Stimulated activated CD4-positive, alpha-beta T cell treated with anti-CD3 and anti-CD28 coated beads, Interleukin-4, amount 100 ng/mL, for 4 hours (primary cell): ENCODE measurements at regions not wholly inside any gene's neighbourhood (a gene's known extent, or its start where the extent isn't known, plus 50 kb on each side); places are given as distances from the start of the nearest gene placed in this dataset.

ENCODE experiments used
- DNase-seq, 2 experiments: peaks; one replicate each; pipeline ENCODE4 v3.0.0-alpha.2; 2020

DNA sequence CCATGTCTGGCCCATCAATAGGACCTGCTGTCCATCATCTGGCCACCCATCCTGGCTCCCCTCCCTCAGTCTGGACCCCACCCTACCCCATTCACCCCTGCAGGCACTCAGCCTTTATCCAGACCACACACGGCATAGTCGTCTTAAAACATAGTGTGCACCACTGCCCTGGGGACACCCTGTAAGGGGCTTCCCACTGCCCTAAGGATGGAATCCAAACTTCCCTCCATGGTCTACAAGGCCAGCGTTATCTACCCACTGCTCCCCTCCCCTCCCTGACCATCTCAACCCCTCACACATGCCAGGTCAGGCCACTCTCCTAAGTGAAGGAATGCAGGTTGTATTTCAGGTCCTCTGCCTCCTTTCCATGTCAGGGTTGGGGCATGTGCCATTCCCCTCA, 352.7 kb upstream of the ZNF507 start:
- DNase-seq = no peak

DNA sequence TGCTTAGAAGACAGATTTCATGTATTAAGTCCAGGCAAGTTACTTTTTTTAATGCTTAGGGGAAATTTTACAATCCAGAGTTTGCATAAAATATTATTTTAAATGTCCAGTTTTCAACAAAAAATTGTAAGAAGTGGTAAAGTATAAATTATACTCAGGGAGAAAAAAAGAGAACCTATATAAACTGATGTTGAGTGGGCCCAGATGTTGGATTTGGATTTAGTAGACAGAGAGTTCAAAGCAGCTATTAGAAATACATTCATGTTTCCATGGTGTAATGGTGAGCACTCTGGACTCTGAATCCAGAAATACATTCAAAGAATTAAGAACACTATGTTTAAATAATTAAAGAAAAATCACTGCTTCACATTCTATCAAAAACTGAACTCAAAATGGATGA, 349.9 kb upstream of the ZNF507 start:
- DNase-seq = no peak

DNA sequence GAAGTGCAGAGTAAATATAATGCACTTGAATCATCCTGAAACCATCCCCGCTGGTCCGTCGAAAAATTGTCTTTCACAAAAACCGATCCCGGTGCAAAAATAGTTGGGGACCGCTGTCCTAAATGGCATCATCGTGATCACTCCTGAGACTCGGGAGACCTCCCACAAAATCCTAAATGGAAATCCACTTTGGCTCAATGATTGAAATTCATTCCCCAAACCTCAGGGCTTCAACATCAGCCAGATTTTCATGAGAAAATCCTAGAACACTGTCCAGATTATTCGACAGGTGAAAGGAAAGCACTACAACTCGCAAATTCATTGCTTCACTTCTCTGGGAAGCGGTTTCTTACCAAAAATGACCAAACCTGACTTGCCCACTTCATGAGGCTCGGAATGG, 335.3 kb upstream of the ZNF507 start:
- DNase-seq = no peak

DNA sequence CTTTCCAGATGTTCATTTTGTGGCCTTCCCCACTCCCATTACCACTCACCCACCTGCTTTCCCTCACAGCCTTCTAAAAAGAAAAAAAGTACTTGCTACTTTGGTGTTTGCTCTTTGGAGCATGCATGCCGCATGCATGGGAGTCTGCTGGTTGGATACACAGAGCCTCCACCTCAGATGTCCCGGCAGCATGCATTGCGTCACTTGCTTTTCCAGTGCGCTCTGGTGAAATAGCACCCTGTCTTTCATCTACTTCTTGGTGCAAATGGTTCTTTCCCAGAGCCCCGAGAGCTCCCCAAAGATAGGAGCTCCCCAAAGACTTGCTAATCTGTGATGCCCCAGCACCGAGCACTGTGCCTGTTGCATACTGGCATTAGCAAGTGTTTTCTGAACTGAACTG, 333.2 kb upstream of the ZNF507 start:
- DNase-seq = no peak

DNA sequence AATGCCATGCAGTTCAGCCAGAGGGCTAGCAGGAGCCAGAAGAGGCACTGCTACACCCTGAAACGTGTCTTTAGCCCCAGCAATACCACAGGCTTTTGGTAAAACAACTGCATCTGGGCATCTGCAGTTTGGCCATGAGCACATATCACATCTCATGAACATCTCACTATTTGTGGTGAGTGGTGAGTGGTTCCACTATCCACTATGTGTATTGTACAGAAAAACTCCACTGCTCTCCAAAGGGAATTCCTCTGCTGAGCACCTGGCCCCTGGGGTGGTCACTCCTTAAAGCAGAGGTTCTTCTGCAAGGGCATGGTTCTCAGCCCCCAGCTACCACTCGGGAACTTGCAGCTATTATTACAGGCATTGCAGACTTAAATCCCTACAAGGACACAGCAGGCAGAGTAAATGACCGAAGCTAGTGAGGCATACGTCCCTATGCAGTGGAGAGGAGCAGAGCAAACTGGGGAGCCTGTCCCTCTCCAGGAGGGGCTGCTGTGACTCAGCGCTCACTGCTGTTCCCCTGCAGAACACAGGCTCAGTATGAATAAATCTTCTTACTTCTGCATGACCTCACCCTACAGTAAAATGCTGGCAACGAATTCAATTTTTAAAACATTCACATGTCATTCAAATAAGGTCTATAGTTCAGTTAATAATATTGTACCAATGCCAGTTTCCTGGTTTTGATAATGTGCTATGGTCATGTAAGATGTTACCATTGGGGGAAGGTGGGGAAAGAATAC, 332.4 kb upstream of the ZNF507 start:
- no peak for DNase-seq

DNA sequence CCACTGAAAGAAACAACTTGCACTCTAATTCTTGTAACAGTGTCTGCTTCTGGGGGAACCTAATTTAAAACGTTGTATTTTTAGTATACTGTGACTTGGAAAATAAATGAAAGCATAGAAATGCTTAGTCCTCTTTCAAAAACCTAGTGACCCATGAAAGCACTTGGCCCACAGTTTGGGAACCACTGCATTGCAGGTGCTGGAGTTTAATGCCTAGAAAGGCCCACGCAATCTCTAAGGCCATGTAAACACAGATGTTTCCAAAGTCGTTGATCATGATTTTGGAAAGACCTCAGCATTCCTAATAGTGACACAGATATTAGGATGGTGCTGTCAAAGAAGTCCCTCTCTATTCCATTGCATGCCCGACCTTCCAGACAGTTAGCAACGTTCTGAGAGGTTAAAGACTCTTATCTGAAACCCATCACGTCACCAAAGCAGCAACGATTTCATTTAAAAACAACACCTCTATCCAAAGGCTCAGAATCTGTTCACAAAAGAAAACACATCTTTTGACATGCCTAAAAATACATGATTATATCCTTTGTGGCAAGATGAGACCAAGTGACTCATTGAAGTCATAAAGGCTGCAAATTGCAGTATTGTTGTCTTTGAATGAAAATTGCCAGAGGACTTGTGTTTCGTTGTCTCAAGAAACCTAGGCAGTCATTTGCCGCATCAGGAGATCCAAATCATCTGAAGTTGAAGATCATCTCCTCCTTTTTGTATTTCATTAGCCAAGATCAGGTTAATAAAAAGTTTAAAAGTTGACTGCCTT, 328.0 kb upstream of the ZNF507 start:
- no peak for DNase-seq

DNA sequence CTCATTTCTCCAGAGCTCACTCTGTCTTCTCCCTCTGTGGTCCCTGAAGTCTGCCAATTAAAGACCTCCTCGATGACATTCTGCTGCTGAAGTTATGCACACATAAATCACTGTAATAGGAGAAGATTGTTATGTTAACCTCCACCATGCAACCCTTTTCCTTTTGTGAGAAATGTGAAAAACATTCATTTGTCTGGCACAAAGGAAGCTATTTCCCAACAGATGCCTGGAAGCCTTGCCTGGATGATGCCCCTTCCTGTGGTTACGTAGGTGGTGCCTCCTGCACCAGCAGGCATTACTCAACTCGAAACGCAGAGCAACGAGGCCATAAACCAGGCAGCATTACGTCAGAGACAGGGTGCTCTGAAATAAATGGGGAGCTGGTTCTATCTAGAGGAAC, 327.4 kb upstream of the ZNF507 start:
- DNase-seq = no peak

DNA sequence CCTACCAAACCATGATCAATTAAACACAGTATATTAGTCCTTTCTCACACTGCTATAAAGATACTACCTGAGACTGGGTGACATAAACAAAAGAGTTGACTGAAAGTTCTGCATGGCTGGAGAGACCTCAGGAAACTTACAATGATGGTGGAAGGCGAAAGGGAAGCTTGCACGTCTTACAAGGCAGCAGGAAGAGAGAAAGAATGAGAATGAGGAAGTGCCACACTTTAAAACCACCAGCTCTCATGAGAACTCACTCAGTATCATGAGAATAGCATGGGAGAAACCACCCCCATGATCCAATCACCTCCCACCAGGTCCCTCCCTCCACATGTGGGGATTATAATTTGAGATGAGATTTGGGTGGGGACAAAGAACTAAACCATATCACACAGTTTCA, 324.9 kb upstream of the ZNF507 start:
- DNase-seq = no peak

DNA sequence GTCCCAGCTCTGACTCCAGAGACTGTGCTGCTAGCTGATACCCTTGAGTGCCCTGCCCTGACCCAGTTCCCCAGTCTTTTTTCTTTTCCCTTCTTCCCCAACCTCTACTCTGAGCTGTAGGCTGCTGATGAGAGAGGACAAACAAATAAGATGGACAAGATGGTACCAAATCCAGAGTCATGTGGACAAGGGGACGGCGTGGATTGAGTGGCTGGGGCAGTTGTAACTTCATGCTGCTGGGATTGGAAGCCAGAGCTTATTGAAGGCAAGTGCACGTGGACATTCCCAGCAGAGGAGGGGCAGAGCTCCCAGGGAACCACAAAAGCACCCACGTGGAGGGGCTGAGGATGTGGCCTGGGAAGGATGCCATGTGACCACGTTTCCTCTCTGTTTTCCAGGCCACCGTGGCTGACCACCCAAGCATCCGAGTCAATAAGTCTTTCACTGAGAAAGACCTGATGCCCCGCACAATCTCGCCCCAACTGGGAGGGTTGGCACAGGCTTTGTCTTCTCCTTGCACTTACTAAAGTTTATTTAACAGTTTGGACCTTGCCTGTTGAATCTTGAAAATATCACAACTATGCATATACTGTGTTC, 323.3 kb upstream of the ZNF507 start:
- DNase-seq = no peak

DNA sequence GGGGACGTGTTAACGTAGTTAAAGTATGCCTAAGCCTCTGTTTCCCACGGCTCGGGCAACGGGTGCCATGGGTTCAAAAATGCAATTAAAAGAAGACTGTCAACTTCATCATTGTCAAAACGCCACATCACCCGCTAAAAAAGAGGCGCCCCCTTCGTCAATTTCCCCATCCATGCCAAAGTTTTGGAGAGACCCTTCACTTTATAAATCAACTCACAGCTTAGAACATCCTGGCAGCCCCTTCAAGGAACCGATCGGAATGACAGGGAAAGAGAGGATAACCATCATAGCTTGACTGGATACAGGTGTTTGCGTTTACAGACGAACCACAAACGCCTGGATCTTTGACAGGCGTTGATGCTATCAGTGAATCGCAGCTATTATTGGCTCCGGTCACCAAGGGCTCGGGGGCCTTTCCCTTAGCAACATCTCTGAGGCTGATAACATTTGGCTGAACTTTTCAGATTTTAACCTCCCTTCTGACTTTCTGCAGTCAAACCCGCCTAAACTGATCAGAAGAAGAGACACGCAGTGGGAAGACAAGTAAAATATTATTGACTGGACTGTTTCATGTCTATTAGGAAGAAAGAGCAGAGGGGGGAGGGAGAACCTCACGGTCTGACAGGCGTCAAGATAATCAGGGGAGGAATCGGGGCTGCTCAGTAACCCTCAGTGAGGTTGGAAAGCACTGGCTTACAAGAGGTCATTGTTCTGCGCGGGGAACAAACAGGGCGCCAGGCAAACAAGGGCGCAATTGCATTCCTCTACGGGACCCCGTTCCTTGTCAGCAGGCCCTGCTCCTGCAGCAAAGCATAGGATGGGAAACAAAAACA, 322.5 kb upstream of the ZNF507 start:
- no peak for DNase-seq

DNA sequence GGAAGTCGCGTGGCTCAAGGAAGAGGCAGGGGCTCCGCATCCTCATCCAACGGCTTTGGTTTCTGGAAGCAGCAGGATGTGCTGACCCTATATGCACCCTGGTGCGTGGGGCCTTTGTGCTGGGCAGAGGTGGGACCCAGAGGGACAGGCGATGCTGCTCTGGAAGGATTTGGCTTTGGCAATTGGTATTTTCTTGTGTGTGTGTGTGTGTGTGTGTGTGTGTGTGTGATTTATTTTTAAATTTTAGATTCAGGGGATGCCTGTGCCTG, 321.9 kb upstream of the ZNF507 start:
- DNase-seq = no peak

DNA sequence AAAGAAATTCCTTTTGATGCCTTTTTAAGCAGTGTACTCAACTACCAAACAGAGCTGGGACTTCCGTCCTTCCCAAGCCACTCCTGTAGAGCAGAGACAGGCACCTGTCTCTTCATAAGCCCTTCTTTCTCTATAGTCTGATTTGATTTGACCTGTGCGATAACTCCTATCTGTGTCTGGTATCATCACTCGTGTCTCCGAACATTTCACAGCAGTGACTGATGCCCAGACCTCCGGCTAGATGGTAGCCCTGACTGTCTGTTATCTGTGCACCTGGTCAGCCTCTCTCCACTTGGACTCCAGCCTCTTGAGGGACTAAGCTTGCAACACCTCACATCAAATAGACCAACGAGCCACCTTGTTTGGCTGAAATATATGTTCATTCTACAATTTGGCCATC, 316.2 kb upstream of the ZNF507 start:
- DNase-seq = no peak

DNA sequence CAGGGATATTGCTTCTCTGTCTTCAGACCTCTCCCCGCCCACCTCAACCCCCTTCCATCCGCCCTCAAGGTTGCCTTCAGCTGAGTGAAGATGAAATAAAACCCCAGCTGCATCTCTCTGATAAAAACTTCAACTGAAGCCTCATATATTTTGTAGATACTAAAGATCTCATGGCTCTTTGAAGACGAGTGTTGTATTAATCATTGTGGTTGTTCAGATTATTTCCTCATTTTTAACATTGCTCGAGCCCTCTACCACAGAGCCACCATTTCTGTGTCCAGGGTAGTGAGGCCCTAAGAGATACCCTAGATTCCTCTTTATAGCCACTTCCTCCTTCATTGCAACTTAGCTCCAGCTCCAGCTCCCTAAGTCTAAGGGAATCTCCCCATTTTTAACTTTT, 312.8 kb upstream of the ZNF507 start:
- no peak for DNase-seq

DNA sequence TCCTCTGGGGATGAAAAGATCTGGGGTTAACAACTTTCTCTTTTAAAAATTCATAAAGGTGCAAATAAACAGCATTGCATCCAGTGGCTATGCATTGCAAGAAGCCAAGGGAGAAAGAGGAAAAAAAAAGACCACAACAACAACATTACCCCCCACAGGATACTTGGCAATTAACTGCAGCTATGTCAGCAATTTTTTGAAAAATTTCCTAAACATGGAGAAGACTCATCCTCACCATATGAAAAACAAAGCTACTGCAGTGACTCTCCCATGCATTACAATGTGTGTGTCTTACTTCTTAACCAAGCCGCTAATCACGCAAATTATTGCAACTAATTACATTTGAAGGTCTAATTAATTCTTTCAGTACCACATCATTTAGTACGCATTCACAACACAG, 309.8 kb upstream of the ZNF507 start:
- DNase-seq = no peak

DNA sequence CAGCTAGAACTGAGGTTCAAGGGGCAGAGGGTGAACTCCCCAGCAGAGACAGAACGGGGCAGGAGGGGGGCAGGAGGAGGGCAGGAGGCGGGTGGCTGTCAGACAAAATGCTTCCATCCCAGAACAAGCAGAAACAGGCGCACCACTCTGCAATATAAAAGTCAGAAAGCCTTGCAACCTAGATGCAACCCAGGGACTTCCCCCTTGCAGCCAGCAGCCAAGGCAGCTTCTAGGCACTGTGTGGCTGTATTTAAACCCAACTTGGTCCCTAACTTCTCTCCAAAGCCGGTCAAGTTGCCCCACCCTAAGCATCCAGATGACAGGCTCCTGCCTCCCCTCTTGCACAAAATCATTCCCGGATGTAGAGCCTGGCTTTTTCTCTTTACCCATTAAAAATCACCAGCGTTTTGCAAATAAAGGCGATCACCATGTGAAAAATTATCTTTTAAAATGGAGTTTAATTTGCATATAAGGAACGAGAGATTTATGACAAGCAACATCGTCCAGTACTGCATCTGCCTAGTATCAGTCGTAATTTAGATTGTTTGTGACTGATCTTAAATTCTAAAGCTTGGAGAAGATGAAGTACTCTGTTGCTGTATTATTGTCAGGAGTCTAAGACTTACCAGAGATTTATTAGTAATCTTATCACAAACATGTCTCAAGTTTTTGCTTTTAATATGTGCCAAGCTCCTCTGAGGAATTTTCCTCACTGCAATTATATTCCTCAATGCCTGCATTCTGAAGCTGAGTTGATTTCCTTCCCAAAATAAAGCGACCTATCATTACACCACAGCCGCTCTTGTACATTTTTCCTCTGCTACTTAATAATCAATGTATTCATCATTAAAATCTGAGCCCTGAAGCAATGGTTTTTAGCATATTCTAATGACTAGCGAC, 307.1 kb upstream of the ZNF507 start:
- no peak for DNase-seq

DNA sequence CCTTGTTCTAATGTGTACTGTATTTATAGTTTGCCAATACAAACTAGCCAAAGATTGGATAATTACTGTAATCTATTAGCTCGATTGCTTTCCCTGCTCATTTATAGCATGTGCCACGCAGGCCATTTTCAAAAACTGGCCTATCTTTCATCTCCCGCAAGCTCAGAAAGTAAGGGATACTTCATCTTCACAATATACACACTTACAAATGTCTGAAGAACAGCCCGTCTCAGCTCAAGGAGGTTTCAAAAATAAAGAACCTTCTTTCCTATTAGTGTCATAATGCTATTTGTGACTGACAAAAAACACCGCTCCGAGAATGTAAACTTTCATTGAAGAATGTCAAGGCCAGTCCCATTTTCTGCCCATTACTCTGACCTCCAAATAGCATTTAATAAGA, 306.4 kb upstream of the ZNF507 start:
- DNase-seq = no peak

DNA sequence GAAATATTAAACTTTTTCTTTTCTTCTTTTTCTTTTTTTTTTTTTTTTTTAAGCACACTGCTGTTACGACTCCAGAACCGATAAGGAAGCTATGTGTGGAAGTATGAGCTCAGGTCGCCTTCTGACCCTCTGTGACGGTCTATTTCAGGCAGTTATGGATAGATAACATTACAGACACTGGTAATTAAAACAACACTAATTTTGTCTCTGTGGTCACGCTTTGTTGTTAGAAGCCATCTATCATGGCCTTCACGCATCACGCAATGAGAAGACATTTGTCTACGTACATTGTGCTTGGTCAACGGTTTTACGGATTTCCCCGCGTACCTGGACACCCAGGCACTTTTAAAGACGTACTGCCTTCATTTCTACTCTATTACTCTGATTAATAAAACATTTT, 306.0 kb upstream of the ZNF507 start:
- DNase-seq = no peak

DNA sequence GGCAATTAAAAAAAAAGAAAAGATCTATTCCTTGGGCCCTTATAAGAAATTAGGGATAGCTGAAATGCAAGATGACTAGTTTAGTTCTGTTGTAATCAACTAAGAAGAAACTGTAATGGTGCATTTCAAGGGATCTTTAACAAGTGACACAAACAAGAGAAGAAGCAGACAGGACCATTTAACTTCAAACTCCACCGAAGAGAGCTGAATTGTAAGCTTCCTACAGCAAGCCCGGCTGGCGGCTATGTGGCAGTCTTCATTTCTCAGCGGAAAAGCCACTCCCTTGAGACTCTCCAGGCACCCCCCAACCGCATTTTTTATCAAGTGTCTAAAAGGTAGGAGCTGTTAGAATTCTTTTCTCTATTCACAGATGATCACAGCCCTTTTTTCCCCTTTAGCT, 305.2 kb upstream of the ZNF507 start:
- no peak for DNase-seq

DNA sequence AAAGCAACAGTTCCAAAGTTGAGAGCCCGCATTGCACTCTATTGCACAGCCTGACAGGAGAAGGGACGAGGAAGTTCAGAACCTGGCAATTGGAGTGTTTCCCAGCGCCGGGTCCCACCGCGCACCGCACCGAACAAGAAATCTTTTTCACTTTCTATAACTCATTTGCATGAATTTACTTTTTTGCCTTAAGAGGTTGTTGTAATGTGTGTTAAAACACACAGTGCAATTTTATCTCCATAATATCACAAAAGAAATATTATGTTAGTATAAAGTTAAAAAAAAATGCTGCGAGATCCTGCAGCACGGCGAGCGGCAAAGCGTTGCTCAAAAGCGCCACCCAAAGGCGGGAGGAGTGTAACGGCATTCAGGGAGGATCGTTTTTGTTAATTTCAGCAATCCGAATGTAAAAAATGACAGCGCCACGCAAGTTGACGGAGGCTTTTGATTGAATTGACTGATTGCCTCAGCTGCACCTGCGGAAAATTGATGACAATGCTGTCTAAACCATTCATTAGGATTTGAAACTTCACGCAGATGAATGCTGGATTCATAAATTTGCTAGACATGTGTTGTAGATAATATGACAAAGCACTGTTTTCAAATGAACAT, 303.6 kb upstream of the ZNF507 start:
- DNase-seq = no peak

DNA sequence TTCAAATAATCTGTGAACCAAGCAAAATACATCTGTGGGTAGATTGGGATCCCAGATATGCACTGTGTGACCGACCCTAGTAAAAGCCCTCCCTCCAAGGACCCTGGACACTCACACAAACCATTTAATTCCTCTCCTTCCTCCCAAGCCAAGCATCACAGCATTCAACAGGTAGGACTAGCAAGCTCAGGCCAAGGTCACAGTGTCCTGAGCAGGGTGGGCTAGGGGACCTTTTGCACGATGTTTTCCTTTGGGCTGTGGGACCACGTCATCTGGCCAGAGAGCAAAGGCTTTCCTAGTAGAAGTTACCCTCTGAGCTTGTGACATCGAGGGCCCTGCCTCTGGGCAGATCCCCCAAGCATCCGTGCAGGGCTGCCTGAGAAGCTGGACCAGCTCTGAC, 297.6 kb upstream of the ZNF507 start:
- DNase-seq = no peak

DNA sequence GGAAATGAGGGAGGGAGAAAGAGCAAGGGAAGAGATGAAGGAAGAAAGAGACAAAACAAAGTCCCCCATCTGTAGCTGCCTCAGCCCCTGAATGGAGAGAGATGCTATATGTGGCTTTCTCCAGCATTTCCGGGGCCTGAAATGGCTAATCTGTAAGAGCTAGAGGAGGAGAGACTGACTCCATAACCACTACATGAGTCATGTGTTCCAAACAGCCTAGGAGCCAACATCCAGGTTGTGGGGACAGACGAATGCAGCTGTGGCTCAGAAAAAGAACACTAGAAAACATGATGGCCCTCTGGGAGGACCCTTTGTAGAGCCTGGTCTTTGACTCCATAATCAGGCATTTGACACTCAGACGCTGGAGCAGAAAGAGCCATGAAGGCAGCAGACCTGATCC, 292.0 kb upstream of the ZNF507 start:
- no peak for DNase-seq

DNA sequence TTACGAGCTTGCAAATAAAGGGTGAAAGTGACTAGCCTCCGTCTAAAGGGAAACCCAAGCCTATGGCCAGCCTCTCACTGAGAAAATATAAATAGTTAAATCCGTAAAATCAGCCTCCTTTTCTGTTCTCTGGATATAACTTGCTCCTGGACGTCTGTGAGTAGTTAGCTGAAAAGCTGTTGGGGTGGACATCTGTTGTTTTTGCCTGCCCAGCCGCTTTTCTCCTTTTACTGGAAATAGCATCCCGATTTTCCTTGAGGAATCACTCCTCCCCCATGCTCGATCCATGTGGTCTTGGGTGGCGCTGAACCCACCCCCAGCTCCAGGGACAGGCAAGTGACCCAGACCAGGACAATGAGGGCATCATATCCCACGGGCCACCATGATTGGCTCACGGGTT, 291.5 kb upstream of the ZNF507 start:
- no peak for DNase-seq
